ENCODE measurements at regions not wholly inside any gene's neighbourhood (a gene's known extent, or its start where the extent isn't known, plus 50 kb on each side); places are given as distances from the start of the nearest gene placed in this dataset.

GRCh38 chr11:115776916-115777315 is 272.7 kb upstream of the CADM1 start:
- Histone ChIP-seq H3K27me3 (ENCODE audit: control insufficient read depth in 1 of 2, insufficient read depth in 2 of 2, low read length in 2 of 2) (peaks cover 0 to 11% of the 10 kb centered on the region in 2 experiments; a peak in 2 of 5 replicates), H3K4me2 (ENCODE audit: low read depth, low read length) (no peak overlapping the region), H2AFZ (ENCODE audit: low read length) (no peak overlapping the region), H3K4me3 (replicated peaks in 1 of 3; ENCODE audit: insufficient read depth in 1 of 3, low read depth in 2 of 3, low read length in 3 of 3) (no peak overlapping the region), H3K9ac (ENCODE audit: insufficient read depth, low read depth, low read length) (no peak overlapping the region), H3K79me2 (ENCODE audit: insufficient read depth, low read length) (no peaks in the 10 kb centered on the region), H4K20me1 (ENCODE audit: insufficient read depth, low read length) (no peaks in the 10 kb centered on the region), H3K36me3 (replicated peaks in 1 of 2; ENCODE audit: control insufficient read depth in 1 of 2, insufficient read depth in 2 of 2, low read length in 2 of 2) (no peaks in the 10 kb centered on the region), H3K27ac (ENCODE audit: extremely low read length, insufficient read depth, low read length) (no peak overlapping the region), H3K9me3 (ENCODE audit: low read length) (0 out of 2 replicates have a peak, but pooled peaks cover under 1% of the 10 kb centered on the region), H3K4me1 (ENCODE audit: insufficient read depth, low read length) (no peaks in the 10 kb centered on the region)
- WGBS (ENCODE audit: low lambda C conversion rate) = no CpG with 5 or more reads among the region's 6 CpGs
- FAIRE-seq = no peak
- in situ Hi-C loops (cut with HindIII; ENCODE audit: extremely low pct_ligation_motif_present, low pct_unique_long_range_greater_than_20kb) (no loop called here), intact Hi-C loops (cut with micrococcal nuclease; ENCODE audit: unreplicated experiment) (no loop called here)
- ChIA-PET CTCF (ENCODE audit: low intra/inter-chr PET ratio, low total read pairs) (no interaction called here), POLR2A (no interaction called here)
- no peak for ATAC-seq
- no peak for TF ChIP-seq TFDP1 (CRISPR knock-in tag; IDR thresholded peaks at IDR 0.05; ENCODE audit: borderline replicate concordance)
- TF ChIP-seq NFAT5 (CRISPR knock-in tag; IDR thresholded peaks at IDR 0.05) = no peak
- TF ChIP-seq ZFP41 (CRISPR knock-in tag; IDR thresholded peaks at IDR 0.05; ENCODE audit: borderline replicate concordance) = no peak
- TF ChIP-seq ONECUT2 (CRISPR knock-in tag; IDR thresholded peaks at IDR 0.05) = no peak
- TF ChIP-seq ZNF234 (CRISPR knock-in tag; conservative IDR thresholded peaks at IDR 0.05) = no peak
- no peak for TF ChIP-seq ZNF660 (CRISPR knock-in tag; IDR thresholded peaks at IDR 0.05; ENCODE audit: borderline replicate concordance, low read depth)
- no peak for TF ChIP-seq HMGA1 (CRISPR knock-in tag; conservative IDR thresholded peaks at IDR 0.05)
- TF ChIP-seq MEF2D (CRISPR knock-in tag; IDR thresholded peaks at IDR 0.05) = no peak
- no peak for TF ChIP-seq ZNF224 (CRISPR knock-in tag; IDR thresholded peaks at IDR 0.05)
- no peak for TF ChIP-seq THAP11 (CRISPR knock-in tag; IDR thresholded peaks at IDR 0.05)
- no peak for TF ChIP-seq TBL1XR1 (IDR thresholded peaks at IDR 0.05; ENCODE audit: borderline replicate concordance, low read length, partially characterized antibody)
- TF ChIP-seq ISX (CRISPR knock-in tag; conservative IDR thresholded peaks at IDR 0.05) = no peak
- TF ChIP-seq DBP (CRISPR knock-in tag; IDR thresholded peaks at IDR 0.05; ENCODE audit: not compliant biosample characterization) = no peak
- TF ChIP-seq ZNF205 (CRISPR knock-in tag; IDR thresholded peaks at IDR 0.05) = no peak
- TF ChIP-seq TP53 (CRISPR knock-in tag; conservative IDR thresholded peaks at IDR 0.05) = no peak
- TF ChIP-seq PHF21A (CRISPR knock-in tag; IDR thresholded peaks at IDR 0.05) = no peak
- no peak for TF ChIP-seq ZNF275 (CRISPR knock-in tag; IDR thresholded peaks at IDR 0.05; ENCODE audit: borderline replicate concordance)
- no peak for TF ChIP-seq KLF12 (CRISPR knock-in tag; IDR thresholded peaks at IDR 0.05; ENCODE audit: borderline replicate concordance)
- BruUV-seq (replicated peaks) = no TSS peak
- DNase-seq (ENCODE audit: low spot score) = no peak

Data from HepG2 (cell line).